ENCODE measurements at regions not wholly inside any gene's neighbourhood (a gene's known extent, or its start where the extent isn't known, plus 50 kb on each side); places are given as distances from the start of the nearest gene placed in this dataset.

DNA sequence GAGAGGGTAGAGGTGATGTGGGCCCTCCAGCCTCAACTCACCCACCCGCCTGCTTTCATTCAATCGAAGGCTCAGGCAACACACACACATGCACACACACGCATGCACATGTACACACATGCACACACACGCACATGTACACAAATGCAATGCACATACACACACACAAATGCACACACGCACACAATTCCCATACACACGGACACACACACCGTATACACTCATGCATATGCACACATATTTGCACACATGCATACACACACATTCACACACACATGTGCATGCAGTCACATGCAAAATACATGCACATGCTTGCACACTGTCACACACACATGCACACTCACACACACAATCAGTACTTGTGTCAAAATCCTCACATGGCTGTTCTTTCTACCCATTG is 55.9 kb upstream of the SPACA7 start:
- Histone ChIP-seq H3K36me3 (ENCODE audit: control insufficient read depth, low read depth, low read length) (no peaks in the 10 kb centered on the region), H3K27me3 (ENCODE audit: control insufficient read depth, insufficient read depth, low read length) (no peaks in the 10 kb centered on the region), H3K4me3 (ENCODE audit: low read length) (no peak overlapping the region), H3K9me3 (ENCODE audit: control insufficient read depth, low read depth, low read length) (no peaks in the 10 kb centered on the region), H3K27ac (ENCODE audit: low read length) (no peak overlapping the region), H3K4me1 (ENCODE audit: control insufficient read depth, low read depth, low read length) (no peaks in the 10 kb centered on the region), H3K9ac (ENCODE audit: low read length) (no peak overlapping the region)

DNA sequence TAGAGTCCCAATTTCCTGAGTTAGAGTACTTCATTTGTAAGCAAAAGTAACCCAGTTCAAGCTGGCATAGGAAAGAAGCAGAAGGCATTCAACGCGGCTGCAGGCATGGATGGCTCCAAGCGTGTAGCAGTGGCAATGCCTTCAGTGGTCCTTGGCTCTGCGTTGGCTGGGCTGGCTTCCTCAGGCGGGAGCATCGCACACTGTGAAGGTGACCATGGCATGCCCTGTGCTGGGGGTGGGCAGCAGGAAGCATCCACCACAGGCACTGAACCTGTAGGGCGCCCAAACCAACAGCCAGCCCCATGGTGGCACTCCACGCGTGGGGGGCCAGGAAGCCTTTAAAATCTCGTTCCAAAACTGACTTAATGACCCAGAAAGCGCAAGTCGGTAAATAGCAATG is 53.6 kb upstream of the SPACA7 start:
- Histone ChIP-seq H3K36me3 (ENCODE audit: control insufficient read depth, low read depth, low read length) (no peaks in the 10 kb centered on the region), H3K27me3 (ENCODE audit: control insufficient read depth, insufficient read depth, low read length) (no peaks in the 10 kb centered on the region), H3K9ac (ENCODE audit: low read length) (no peak overlapping the region), H3K4me3 (ENCODE audit: low read length) (no peak overlapping the region), H3K27ac (ENCODE audit: low read length) (no peak overlapping the region), H3K4me1 (ENCODE audit: control insufficient read depth, low read depth, low read length) (no peaks in the 10 kb centered on the region), H3K9me3 (ENCODE audit: control insufficient read depth, low read depth, low read length) (no peaks in the 10 kb centered on the region)

DNA sequence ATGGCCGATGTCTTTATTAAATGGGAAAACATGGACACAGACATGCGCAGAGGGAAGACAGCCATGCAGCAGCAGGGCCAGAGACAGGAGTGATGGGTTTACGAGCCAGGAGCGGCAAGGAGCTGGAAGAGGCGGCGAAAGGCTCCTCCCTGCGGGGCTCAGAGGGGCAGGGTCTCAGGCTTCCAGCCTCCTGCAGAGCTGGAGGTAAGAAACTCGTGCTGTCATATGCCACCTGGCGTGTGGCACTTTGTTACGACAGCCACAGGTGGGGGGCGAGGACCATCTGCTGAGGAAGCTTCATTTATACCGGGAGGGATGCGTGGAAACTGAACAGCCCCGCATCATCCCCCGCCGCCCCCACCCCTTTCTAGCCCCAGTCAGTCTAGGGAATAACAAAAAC is 52.0 kb upstream of the SPACA7 start:
- Histone ChIP-seq H3K27me3 (ENCODE audit: control insufficient read depth, insufficient read depth, low read length) (no peaks in the 10 kb centered on the region), H3K9me3 (ENCODE audit: control insufficient read depth, low read depth, low read length) (no peaks in the 10 kb centered on the region), H3K27ac (ENCODE audit: low read length) (no peak overlapping the region), H3K4me3 (ENCODE audit: low read length) (no peak overlapping the region), H3K36me3 (ENCODE audit: control insufficient read depth, low read depth, low read length) (no peaks in the 10 kb centered on the region), H3K4me1 (ENCODE audit: control insufficient read depth, low read depth, low read length) (no peaks in the 10 kb centered on the region), H3K9ac (ENCODE audit: low read length) (no peak overlapping the region)

DNA sequence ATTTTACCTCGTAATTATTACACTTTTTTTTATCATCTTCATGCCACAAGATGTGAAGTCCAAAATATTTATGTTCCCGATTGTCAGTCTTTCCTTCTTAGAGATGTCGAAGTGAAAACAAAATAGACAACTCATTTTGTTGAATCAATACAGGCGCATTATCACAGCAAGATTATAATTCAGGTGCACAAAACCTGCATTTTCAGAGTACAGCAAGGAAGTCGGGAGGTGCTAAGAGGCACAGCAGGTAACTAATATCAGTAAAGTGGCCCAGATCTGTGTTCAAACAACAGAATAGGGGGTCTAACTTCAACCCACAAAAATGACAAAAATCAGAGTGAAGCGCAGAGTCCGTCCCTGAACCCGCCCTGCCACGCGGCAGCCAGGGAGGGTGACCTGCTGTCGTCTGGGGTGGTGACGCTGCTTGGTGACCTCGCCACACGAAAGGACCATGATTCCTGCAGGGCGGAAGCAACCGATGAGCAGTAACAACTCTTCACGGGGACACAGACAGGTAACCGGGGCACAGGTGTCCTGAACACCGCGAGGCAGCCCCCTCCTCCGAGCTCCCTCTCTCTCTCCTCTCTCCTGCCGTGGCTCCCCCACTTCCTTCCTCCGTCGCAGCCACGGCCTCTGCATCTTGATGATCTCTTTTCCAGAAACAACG is 50.9 kb upstream of the SPACA7 start:
- H3K9me3 ChIP-seq (ENCODE audit: control insufficient read depth, low read depth, low read length), result no peaks in the 10 kb centered on the region
- no peaks in the 10 kb centered on the region for H3K36me3 ChIP-seq (ENCODE audit: control insufficient read depth, low read depth, low read length)
- no peaks in the 10 kb centered on the region for H3K27me3 ChIP-seq (ENCODE audit: control insufficient read depth, insufficient read depth, low read length)
- no peak overlapping the region for H3K27ac ChIP-seq (ENCODE audit: low read length)
- no peak overlapping the region for H3K4me3 ChIP-seq (ENCODE audit: low read length)
- no peak overlapping the region for H3K9ac ChIP-seq (ENCODE audit: low read length)
- H3K4me1 ChIP-seq (ENCODE audit: control insufficient read depth, low read depth, low read length), result no peaks in the 10 kb centered on the region

DNA sequence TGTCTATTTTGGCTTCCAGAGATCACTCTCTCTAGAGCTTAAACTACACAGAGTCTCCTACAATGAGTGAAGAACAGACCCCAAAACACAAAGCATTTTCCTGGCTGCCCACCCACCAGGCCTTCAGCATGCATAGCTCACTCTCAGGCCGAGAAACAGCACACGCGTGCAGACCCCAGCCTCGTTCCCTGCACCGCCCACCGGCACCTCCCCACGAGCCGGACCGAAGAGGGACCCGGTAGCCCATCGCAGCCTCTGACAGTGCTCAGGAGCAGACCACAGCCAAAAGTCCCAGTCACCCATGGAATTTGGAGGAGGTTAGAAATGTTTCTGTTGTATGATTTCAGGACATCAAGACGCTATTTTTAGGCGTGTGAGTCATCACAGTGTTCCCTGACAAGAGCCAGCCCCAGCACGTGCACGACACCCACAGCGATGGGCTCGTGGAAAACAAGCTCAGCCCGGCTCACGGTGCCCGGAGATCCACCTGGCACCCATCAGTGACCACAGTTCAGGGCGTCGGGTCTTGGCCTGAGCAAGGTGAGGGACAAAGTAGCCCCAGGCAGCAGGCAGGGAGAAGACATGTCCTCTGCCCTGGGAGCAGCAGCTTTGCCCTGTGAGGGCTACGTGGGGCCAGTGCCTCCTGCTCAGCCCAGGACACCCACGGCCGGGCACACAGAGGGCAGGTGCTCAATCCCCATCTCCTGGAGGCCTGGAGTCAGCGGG is 50.1 kb upstream of the SPACA7 start:
- no peaks in the 10 kb centered on the region for H3K4me1 ChIP-seq (ENCODE audit: control insufficient read depth, low read depth, low read length)
- no peaks in the 10 kb centered on the region for H3K9me3 ChIP-seq (ENCODE audit: control insufficient read depth, low read depth, low read length)
- H3K36me3 ChIP-seq (ENCODE audit: control insufficient read depth, low read depth, low read length), result no peaks in the 10 kb centered on the region
- no peak overlapping the region for H3K4me3 ChIP-seq (ENCODE audit: low read length)
- H3K27ac ChIP-seq (ENCODE audit: low read length), result no peak overlapping the region
- no peak overlapping the region for H3K9ac ChIP-seq (ENCODE audit: low read length)
- peaks cover 6% of the 10 kb centered on the region for H3K27me3 ChIP-seq (ENCODE audit: control insufficient read depth, insufficient read depth, low read length)
